Embryonic facial prominence (tissue), 1 donor: ENCODE measurements at regions not wholly inside any gene's neighbourhood (a gene's known extent, or its start where the extent isn't known, plus 50 kb on each side); places are given as distances from the start of the nearest gene placed in this dataset.
A peak's percentile ranks its signal among the peaks of the same experiment; 100 is the strongest.

Source experiments
- DNase-seq: peaks from one replicate; pipeline ENCODE4 v3.0.0-alpha.2; 2016; ENCODE audit errors: extremely low spot score

GRCh38 chr6:1123386-1124375, 188.2 kb upstream of the FOXQ1 start:
- DNase-seq: no peak

GRCh38 chr6:1122083-1122482, 189.8 kb upstream of the FOXQ1 start:
- no peak for DNase-seq

- DNase-seq: no peak
Observed at GRCh38 chr6:1118287-1118647, 193.6 kb upstream of the FOXQ1 start.

- no peak for DNase-seq
Observed at GRCh38 chr6:1117530-1118286, 194.2 kb upstream of the FOXQ1 start.

GRCh38 chr6:1116149-1116548, 195.7 kb upstream of the FOXQ1 start:
- no peak for DNase-seq

GRCh38 chr6:1113916-1114540, 197.9 kb upstream of the FOXQ1 start:
- DNase-seq: no peak

GRCh38 chr6:1111361-1111760, 200.5 kb upstream of the FOXQ1 start:
- no peak for DNase-seq

- no peak for DNase-seq
Observed at GRCh38 chr6:1110941-1111349, 201.0 kb upstream of the FOXQ1 start.

GRCh38 chr6:1110164-1110563, 201.7 kb upstream of the FOXQ1 start:
- DNase-seq: no peak

- no peak for DNase-seq
Observed at GRCh38 chr6:1109134-1109533, 202.8 kb upstream of the FOXQ1 start.

GRCh38 chr6:1108198-1108597, 203.7 kb upstream of the FOXQ1 start:
- DNase-seq: no peak

GRCh38 chr6:1107578-1107977, 204.3 kb upstream of the FOXQ1 start:
- no peak for DNase-seq

GRCh38 chr6:1105833-1106400, 206.0 kb upstream of the FOXQ1 start:
- no peak for DNase-seq

GRCh38 chr6:1104988-1105670, 206.8 kb upstream of the FOXQ1 start:
- no peak for DNase-seq

GRCh38 chr6:1103945-1104623, 207.8 kb upstream of the FOXQ1 start:
- no peak for DNase-seq

- peak; percentile 70 for DNase-seq
Observed at GRCh38 chr6:1103021-1103420, 208.9 kb upstream of the FOXQ1 start.

- DNase-seq: no peak
Observed at GRCh38 chr6:1100269-1100668, 211.6 kb upstream of the FOXQ1 start.

- no peak for DNase-seq
Observed at GRCh38 chr6:1099264-1099663, 212.6 kb upstream of the FOXQ1 start.

GRCh38 chr6:1096967-1097765, 214.7 kb upstream of the FOXQ1 start:
- DNase-seq: no peak

- DNase-seq: no peak
Observed at GRCh38 chr6:1094306-1094705, 217.6 kb upstream of the FOXQ1 start.
